H1 (cell line): ENCODE measurements at regions not wholly inside any gene's neighbourhood (a gene's known extent, or its start where the extent isn't known, plus 50 kb on each side); places are given as distances from the start of the nearest gene placed in this dataset.

Experiments used
- TF ChIP-seq, protein P1 (sequence below): fragments of 300-600 bp; sonication (generic); IDR thresholded peaks from 2 replicates; pipeline ENCODE4 v1.7.1; 2012; ENCODE audit warnings: low read length, moderate library complexity, mild to moderate bottlenecking, inconsistent platforms; ENCODE audit not compliant: insufficient replicate concordance

DNA sequence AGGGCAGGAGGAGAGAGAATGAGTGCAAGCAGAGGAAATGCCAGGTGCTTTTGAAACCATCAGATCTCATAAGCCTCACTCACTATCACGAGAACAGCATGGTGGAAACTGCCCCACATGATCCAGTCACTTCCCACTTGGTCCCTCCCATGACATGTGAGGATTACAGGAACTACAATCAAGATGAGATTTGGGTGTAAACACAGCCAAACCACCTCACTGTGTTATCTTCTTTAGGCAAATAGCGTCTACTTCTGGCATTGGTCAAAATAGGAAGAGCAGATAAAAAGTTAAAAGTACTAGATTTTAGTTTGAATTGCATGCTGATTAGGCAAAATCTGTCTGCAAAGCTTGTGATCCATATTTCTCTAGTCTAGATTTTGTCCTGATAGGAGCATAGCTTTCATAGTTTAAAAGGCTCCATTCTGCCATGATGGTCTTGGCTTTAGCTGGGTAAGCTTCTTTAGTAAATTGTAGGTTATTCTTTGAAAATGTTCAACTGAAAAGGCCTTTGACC lies 267.5 kb downstream of the NKX6-1 start (continued):
- TF ChIP-seq, protein P1, sequence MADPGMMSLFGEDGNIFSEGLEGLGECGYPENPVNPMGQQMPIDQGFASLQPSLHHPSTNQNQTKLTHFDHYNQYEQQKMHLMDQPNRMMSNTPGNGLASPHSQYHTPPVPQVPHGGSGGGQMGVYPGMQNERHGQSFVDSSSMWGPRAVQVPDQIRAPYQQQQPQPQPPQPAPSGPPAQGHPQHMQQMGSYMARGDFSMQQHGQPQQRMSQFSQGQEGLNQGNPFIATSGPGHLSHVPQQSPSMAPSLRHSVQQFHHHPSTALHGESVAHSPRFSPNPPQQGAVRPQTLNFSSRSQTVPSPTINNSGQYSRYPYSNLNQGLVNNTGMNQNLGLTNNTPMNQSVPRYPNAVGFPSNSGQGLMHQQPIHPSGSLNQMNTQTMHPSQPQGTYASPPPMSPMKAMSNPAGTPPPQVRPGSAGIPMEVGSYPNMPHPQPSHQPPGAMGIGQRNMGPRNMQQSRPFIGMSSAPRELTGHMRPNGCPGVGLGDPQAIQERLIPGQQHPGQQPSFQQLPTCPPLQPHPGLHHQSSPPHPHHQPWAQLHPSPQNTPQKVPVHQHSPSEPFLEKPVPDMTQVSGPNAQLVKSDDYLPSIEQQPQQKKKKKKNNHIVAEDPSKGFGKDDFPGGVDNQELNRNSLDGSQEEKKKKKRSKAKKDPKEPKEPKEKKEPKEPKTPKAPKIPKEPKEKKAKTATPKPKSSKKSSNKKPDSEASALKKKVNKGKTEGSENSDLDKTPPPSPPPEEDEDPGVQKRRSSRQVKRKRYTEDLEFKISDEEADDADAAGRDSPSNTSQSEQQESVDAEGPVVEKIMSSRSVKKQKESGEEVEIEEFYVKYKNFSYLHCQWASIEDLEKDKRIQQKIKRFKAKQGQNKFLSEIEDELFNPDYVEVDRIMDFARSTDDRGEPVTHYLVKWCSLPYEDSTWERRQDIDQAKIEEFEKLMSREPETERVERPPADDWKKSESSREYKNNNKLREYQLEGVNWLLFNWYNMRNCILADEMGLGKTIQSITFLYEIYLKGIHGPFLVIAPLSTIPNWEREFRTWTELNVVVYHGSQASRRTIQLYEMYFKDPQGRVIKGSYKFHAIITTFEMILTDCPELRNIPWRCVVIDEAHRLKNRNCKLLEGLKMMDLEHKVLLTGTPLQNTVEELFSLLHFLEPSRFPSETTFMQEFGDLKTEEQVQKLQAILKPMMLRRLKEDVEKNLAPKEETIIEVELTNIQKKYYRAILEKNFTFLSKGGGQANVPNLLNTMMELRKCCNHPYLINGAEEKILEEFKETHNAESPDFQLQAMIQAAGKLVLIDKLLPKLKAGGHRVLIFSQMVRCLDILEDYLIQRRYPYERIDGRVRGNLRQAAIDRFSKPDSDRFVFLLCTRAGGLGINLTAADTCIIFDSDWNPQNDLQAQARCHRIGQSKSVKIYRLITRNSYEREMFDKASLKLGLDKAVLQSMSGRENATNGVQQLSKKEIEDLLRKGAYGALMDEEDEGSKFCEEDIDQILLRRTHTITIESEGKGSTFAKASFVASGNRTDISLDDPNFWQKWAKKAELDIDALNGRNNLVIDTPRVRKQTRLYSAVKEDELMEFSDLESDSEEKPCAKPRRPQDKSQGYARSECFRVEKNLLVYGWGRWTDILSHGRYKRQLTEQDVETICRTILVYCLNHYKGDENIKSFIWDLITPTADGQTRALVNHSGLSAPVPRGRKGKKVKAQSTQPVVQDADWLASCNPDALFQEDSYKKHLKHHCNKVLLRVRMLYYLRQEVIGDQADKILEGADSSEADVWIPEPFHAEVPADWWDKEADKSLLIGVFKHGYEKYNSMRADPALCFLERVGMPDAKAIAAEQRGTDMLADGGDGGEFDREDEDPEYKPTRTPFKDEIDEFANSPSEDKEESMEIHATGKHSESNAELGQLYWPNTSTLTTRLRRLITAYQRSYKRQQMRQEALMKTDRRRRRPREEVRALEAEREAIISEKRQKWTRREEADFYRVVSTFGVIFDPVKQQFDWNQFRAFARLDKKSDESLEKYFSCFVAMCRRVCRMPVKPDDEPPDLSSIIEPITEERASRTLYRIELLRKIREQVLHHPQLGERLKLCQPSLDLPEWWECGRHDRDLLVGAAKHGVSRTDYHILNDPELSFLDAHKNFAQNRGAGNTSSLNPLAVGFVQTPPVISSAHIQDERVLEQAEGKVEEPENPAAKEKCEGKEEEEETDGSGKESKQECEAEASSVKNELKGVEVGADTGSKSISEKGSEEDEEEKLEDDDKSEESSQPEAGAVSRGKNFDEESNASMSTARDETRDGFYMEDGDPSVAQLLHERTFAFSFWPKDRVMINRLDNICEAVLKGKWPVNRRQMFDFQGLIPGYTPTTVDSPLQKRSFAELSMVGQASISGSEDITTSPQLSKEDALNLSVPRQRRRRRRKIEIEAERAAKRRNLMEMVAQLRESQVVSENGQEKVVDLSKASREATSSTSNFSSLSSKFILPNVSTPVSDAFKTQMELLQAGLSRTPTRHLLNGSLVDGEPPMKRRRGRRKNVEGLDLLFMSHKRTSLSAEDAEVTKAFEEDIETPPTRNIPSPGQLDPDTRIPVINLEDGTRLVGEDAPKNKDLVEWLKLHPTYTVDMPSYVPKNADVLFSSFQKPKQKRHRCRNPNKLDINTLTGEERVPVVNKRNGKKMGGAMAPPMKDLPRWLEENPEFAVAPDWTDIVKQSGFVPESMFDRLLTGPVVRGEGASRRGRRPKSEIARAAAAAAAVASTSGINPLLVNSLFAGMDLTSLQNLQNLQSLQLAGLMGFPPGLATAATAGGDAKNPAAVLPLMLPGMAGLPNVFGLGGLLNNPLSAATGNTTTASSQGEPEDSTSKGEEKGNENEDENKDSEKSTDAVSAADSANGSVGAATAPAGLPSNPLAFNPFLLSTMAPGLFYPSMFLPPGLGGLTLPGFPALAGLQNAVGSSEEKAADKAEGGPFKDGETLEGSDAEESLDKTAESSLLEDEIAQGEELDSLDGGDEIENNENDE = no peak
